ENCODE measurements at regions not wholly inside any gene's neighbourhood (a gene's known extent, or its start where the extent isn't known, plus 50 kb on each side); places are given as distances from the start of the nearest gene placed in this dataset.

- no peak for TF ChIP-seq CTCF (IDR thresholded peaks at IDR 0.05)
- TF ChIP-seq POLR2AphosphoS5 (IDR thresholded peaks at IDR 0.05): no peak
- TF ChIP-seq POLR2A (IDR thresholded peaks at IDR 0.05): no peak
- TF ChIP-seq EP300 (IDR thresholded peaks at IDR 0.05): no peak
These were observed 358.5 kb upstream of the DSEL start for GRCh38 chr18:67875060-67875459.
